ENCODE measurements at regions not wholly inside any gene's neighbourhood (a gene's known extent, or its start where the extent isn't known, plus 50 kb on each side); places are given as distances from the start of the nearest gene placed in this dataset.

DNA sequence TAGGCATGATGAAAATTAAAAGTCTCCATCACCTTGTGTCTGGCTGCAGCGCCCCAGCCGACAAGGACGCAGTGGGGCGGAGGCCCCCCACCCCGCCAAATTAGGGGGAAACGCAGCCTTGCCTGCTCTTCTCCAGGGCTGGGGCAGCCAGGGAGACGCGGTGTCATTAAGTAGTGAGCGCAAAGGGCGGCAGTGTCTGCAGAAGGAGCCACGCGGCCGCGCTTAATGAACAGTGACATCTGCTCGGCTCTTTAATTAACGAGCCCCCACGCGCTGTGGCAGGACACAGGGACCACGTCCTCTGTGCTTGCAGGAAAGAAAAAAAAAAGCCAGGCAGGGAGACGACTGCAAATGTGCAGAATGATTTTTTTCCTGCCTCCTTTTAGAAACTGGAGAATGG, 93.4 kb upstream of the NCOR2 start:
- Histone ChIP-seq H3K36me3 (no peaks in the 10 kb centered on the region), H3K27me3 (no peaks in the 10 kb centered on the region), H3K9me3 (no peaks in the 10 kb centered on the region), H3K27ac (no peak overlapping the region), H3K4me1 (peaks cover under 1 to 21% (median 7%) of the 10 kb centered on the region in 3 donors), H3K4me3 (no peak overlapping the region)
- TF ChIP-seq, protein P1, sequence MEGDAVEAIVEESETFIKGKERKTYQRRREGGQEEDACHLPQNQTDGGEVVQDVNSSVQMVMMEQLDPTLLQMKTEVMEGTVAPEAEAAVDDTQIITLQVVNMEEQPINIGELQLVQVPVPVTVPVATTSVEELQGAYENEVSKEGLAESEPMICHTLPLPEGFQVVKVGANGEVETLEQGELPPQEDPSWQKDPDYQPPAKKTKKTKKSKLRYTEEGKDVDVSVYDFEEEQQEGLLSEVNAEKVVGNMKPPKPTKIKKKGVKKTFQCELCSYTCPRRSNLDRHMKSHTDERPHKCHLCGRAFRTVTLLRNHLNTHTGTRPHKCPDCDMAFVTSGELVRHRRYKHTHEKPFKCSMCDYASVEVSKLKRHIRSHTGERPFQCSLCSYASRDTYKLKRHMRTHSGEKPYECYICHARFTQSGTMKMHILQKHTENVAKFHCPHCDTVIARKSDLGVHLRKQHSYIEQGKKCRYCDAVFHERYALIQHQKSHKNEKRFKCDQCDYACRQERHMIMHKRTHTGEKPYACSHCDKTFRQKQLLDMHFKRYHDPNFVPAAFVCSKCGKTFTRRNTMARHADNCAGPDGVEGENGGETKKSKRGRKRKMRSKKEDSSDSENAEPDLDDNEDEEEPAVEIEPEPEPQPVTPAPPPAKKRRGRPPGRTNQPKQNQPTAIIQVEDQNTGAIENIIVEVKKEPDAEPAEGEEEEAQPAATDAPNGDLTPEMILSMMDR (IDR thresholded peaks at IDR 0.05) = no peak
- TF ChIP-seq POLR2A (IDR thresholded peaks at IDR 0.05) = no peak
- no peak for DNase-seq
- 81 to 92% methylated on average over 7 to 14 of the region's 20 CpGs for WGBS, 2 donors
- intact Hi-C loops (cut with DNase I) = no loop called here

DNA sequence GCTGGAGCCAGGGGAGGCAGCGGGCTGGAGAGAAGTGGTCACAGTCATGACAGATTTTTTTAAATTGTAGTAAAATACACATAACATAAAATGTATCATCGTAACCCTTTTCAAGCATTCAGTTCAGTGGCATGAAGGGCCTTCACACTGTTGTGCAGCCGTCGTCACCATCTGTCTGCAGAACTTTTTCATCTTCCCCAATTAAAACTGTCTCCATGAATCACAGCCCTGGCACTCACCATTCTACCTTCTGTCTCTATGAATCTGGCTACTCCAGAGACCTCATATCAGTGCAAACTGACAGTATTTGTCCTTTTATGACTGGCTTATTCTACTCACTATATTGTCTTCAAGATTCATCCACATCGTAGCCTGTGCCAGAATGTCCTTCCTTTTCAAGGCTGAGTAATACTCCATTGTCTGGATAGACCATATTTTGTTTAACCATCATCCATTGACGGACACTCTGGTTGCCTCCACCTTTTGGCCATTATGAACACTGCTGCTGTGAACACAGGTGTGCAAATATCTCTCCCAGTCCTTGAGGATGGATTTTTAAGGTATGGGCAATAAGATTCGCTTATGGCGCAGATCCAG, 91.5 kb upstream of the NCOR2 start:
- peaks cover 0 to 9% (median 0%) of the 10 kb centered on the region in 4 donors for H3K27me3 ChIP-seq
- no peak for DNase-seq
- WGBS, 2 donors = 84 to 86% methylated on average over 8 of the region's 8 CpGs
- peaks cover 13 to 35% (median 22%) of the 10 kb centered on the region in 3 donors for H3K4me1 ChIP-seq
- TF ChIP-seq, protein P1 (IDR thresholded peaks at IDR 0.05) = no peak
- TF ChIP-seq POLR2A (IDR thresholded peaks at IDR 0.05) = no peak
- H3K36me3 ChIP-seq = no peaks in the 10 kb centered on the region
- no peak overlapping the region for H3K27ac ChIP-seq
- no peak overlapping the region for H3K4me3 ChIP-seq
- intact Hi-C loops (cut with DNase I) = no loop called here
- H3K9me3 ChIP-seq = no peaks in the 10 kb centered on the region

DNA sequence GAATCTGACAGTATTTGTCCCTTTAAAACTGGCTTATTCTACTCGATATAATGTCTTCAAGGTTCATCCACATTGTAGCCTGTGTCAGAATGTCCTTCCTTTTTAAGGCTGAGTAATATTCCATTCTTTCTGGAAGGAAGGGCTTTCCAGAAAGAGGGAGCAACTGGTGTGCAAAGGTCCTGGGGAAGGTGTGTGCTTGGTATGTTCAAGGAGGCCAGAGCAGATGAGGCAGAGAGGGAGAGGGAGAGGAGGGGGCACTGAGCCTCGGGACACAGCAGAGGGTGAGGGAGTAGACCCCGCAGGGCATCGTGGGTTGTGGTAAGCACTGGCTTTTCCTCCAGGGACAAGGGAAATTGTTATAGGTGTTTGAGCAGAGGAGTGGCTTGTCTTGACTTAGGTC, 90.9 kb upstream of the NCOR2 start:
- no peak for TF ChIP-seq POLR2A (IDR thresholded peaks at IDR 0.05)
- TF ChIP-seq, protein P1 (IDR thresholded peaks at IDR 0.05) = no peak
- H3K27ac ChIP-seq = no peak overlapping the region
- no peaks in the 10 kb centered on the region for H3K9me3 ChIP-seq
- H3K4me1 ChIP-seq = peaks cover 13 to 35% (median 22%) of the 10 kb centered on the region in 3 donors
- no peaks in the 10 kb centered on the region for H3K36me3 ChIP-seq
- WGBS, 2 donors = 93% methylated on average over 4 of the region's 4 CpGs
- no peak overlapping the region for H3K4me3 ChIP-seq
- intact Hi-C loops (cut with DNase I) = no loop called here
- H3K27me3 ChIP-seq = peaks cover 0 to 15% (median 0%) of the 10 kb centered on the region in 4 donors
- DNase-seq = no peak

DNA sequence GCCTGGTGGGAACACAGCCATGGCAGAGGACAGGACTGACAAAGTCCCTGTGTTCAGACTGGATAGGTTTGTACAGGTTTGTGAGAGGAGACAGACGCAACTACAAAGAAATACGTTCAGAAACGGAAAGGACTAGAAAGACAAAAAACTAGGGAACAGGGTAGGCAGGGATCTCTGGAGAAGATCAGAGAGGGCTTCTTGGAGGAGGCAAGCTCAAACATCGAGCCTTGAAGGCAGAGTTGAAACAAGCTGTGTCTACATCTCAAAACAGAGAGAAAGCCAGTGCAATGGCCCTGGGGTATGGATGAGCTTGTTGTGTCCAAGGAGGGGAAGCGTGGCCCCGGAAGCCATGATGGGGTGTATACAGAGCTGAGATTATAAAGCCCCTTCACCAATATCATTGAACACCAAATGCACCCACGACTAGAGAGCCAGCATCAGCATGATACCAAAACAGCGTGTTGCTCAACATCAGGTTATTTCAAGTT, 89.6 kb upstream of the NCOR2 start:
- TF ChIP-seq, protein P1 (IDR thresholded peaks at IDR 0.05) = no peak
- TF ChIP-seq POLR2A (IDR thresholded peaks at IDR 0.05) = no peak
- no peak for DNase-seq
- Histone ChIP-seq H3K27ac (no peak overlapping the region), H3K36me3 (no peaks in the 10 kb centered on the region), H3K4me1 (peaks cover 17 to 36% (median 22%) of the 10 kb centered on the region in 3 donors), H3K9me3 (no peaks in the 10 kb centered on the region), H3K27me3 (peaks cover 0 to 26% (median 0%) of the 10 kb centered on the region in 4 donors), H3K4me3 (no peak overlapping the region)
- intact Hi-C loops (cut with DNase I) = no loop called here
- 61 to 72% methylated on average over 7 to 8 of the region's 8 CpGs for WGBS, 2 donors

DNA sequence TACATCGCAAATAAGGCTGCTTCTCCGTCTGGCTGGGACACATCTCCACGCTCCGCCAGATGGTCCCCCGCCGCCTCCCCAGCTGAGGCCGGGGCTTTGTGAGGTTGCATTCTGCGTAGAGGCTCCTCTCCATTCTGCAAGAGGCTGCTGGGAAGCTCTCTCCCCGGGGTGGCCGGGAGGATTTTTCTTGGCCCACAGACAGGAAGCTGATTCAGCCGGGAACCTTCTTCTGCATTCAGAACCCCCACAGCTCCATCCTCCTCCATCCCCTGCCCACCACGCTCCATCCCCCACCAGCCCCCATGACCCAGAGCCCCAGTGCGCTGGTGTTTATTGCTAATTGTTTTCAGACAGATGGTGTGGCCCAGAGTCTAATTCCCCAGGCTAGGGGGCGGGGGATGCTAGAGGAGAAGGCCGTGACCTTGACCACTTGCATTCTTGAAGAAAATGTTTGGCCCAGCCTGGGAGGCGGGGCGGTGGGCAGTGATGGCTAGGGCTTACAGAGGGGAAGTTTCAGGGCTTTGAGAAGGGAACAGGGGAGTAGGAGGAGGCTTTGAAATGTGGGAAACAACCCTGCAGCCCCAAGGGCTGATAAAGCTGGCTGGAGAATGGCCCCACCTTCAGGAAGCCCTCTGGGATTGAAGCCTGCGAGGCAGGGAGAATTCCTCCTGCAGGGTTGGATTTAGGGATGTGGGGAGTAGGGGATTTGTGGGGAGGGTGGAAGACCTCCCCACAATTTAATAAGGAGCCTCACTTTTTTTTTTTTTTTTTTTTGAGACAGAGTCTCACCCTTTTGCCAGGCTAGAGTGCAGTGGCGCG, 88.5 kb upstream of the NCOR2 start:
- Histone ChIP-seq H3K4me3 (peak overlapping the region in 3 of 4 donors; percentile 5 to 50 (median 24)), H3K4me1 (peaks cover 17 to 39% (median 22%) of the 10 kb centered on the region in 3 donors), H3K27ac (peak overlapping the region; percentile 60 to 90 (median 83)), H3K36me3 (no peaks in the 10 kb centered on the region), H3K27me3 (peaks cover 0 to 33% (median 0%) of the 10 kb centered on the region in 4 donors), H3K9me3 (no peaks in the 10 kb centered on the region)
- TF ChIP-seq, protein P1 (IDR thresholded peaks at IDR 0.05) = no peak
- no peak for TF ChIP-seq POLR2A (IDR thresholded peaks at IDR 0.05)
- WGBS, 2 donors = 18 to 67% methylated on average over 8 to 10 of the region's 20 CpGs
- DNase-seq = no peak
- intact Hi-C loops (cut with DNase I) = no loop called here
